GM12865 (cell line): ENCODE measurements at regions not wholly inside any gene's neighbourhood (a gene's known extent, or its start where the extent isn't known, plus 50 kb on each side); places are given as distances from the start of the nearest gene placed in this dataset.
A peak's percentile ranks its signal among the peaks of the same experiment; 100 is the strongest.

Experiments
- DNase-seq: peaks from one replicate; pipeline ENCODE4 v3.0.0; 2010; ENCODE audit warnings: low read depth
- H3K4me3 ChIP-seq: 2 replicates; pipeline ENCODE4 v1.5.1; 2011; ENCODE audit warnings: mild to moderate bottlenecking, low read depth, low read length, control low read depth
- CTCF ChIP-seq: IDR thresholded peaks from 2 replicates; pipeline ENCODE4 v1.5.1; 2011; ENCODE audit warnings: low read length, control low read depth, low read depth, inconsistent platforms; ENCODE audit not compliant: insufficient read depth; ENCODE audit errors: missing control alignments

GRCh38 chr6:142551274-142551811, 249.5 kb downstream of the ADGRG6 start:
- H3K4me3 ChIP-seq = no peak overlapping the region
- no peak for TF ChIP-seq CTCF
- no peak for DNase-seq

- H3K4me3 ChIP-seq = no peak overlapping the region
- no peak for TF ChIP-seq CTCF
- DNase-seq = no peak
These were observed 257.0 kb downstream of the ADGRG6 start for GRCh38 chr6:142558786-142559185.

- TF ChIP-seq CTCF = no peak
- DNase-seq = no peak
- no peak overlapping the region for H3K4me3 ChIP-seq
These were observed 259.9 kb downstream of the ADGRG6 start for GRCh38 chr6:142561511-142562265.

- no peak for TF ChIP-seq CTCF
- DNase-seq = no peak
- H3K4me3 ChIP-seq = no peak overlapping the region
These were observed 261.1 kb downstream of the ADGRG6 start for GRCh38 chr6:142562865-142563264.

GRCh38 chr6:142566628-142567396, 265.0 kb downstream of the ADGRG6 start:
- TF ChIP-seq CTCF = peak; percentile 92
- H3K4me3 ChIP-seq = no peak overlapping the region
- peak; percentile 64 for DNase-seq

GRCh38 chr6:142567461-142567860, 265.7 kb downstream of the ADGRG6 start:
- no peak overlapping the region for H3K4me3 ChIP-seq
- DNase-seq = no peak
- no peak for TF ChIP-seq CTCF
